Left lung (tissue), 4 donors: ENCODE measurements at regions not wholly inside any gene's neighbourhood (a gene's known extent, or its start where the extent isn't known, plus 50 kb on each side); places are given as distances from the start of the nearest gene placed in this dataset.
"Not testable (repeated sequence)": the region's sequence is repeated elsewhere in the genome, so short reads cannot be mapped to it uniquely, and the experiment has no call there.

Experiments
- ATAC-seq: fragments of 200-7000 bp; cut with Tn5 transposase; one replicate; pipeline ENCODE4 v1.9.1; 2020; ENCODE audit warnings: moderate library complexity
- DNase-seq, 4 donors: peaks; one replicate each; pipeline ENCODE4 v3.0.0-alpha.2; 2013 to 2020
- H3K27ac ChIP-seq, 2 donors: fragments of 200-600 bp; sonication (generic) in 1 of 2; one replicate each; pipeline versions ENCODE4 v1.5.0 to v1.8.0; 2020 to 2021
- H3K27me3 ChIP-seq, 2 donors: fragments of 200-600 bp; sonication (generic) in 1 of 2; one replicate each; pipeline versions ENCODE4 v1.5.0 to v1.8.0; 2020 to 2021
- H3K36me3 ChIP-seq, 2 donors: fragments of 200-600 bp; sonication (generic) in 1 of 2; one replicate each; pipeline versions ENCODE4 v1.5.0 to v1.8.0; 2020 to 2021
- H3K4me1 ChIP-seq, 2 donors: fragments of 200-600 bp; one replicate each; pipeline ENCODE4 v1.8.0; 2021
- H3K4me3 ChIP-seq, 2 donors: fragments of 200-600 bp; sonication (generic) in 1 of 2; one replicate each; pipeline versions ENCODE4 v1.5.0 to v1.8.0; 2020 to 2021; ENCODE audit warnings: mild to moderate bottlenecking in 1 of 2
- H3K9me3 ChIP-seq, 2 donors: fragments of 200-600 bp; sonication (generic) in 1 of 2; one replicate each; pipeline versions ENCODE4 v1.5.0 to v1.8.0; 2020 to 2021
- intact Hi-C, 2 donors: fragments of 100-400 bp; cut with DNase I; formaldehyde crosslinking; loops; one replicate each; pipeline versions ENCODE4 v1.11.2 to v1.14.2; 2022
- TF ChIP-seq, protein P1 (sequence below), 2 donors: fragments of 200-600 bp; sonication (generic) in 1 of 2; IDR thresholded peaks; one replicate each; pipeline versions ENCODE4 v1.5.0 to v1.8.0; 2021; ENCODE audit warnings: antibody characterized with exemption in 2 of 2
- donor health status: DM: no; HTN: yes; CAD: no.
- donor health status: DM: no; HTN: no; CAD: no.

DNA sequence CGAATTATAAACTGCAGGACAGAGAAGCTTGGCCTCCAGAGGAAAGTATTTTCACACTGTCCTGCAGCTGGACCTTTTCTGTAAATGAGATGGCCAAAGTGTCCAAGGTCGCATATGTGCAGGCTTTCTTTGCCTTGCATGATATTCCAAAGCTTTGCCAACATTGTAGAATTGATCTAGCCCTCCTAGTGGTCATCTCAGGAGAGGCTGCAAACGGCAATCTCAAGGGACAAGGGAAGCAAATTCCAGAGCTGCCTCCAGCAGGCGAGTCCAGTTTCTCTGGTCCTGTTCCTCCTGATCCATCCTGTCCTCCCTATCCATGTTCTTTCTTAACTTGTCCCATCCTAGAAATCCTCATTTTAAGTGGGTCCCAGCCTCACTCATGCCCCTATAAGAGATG, 373.4 kb upstream of the PCDH15 start:
- intact Hi-C loops = no loop called here
- DNase-seq = no peak
- Histone ChIP-seq H3K4me3 (no peak overlapping the region), H3K36me3 (no peaks in the 10 kb centered on the region), H3K27me3 (no peaks in the 10 kb centered on the region), H3K27ac (no peak overlapping the region), H3K9me3 (peaks cover 0 to 1% of the 10 kb centered on the region in 2 donors), H3K4me1 (no peaks in the 10 kb centered on the region)
- TF ChIP-seq, protein P1, sequence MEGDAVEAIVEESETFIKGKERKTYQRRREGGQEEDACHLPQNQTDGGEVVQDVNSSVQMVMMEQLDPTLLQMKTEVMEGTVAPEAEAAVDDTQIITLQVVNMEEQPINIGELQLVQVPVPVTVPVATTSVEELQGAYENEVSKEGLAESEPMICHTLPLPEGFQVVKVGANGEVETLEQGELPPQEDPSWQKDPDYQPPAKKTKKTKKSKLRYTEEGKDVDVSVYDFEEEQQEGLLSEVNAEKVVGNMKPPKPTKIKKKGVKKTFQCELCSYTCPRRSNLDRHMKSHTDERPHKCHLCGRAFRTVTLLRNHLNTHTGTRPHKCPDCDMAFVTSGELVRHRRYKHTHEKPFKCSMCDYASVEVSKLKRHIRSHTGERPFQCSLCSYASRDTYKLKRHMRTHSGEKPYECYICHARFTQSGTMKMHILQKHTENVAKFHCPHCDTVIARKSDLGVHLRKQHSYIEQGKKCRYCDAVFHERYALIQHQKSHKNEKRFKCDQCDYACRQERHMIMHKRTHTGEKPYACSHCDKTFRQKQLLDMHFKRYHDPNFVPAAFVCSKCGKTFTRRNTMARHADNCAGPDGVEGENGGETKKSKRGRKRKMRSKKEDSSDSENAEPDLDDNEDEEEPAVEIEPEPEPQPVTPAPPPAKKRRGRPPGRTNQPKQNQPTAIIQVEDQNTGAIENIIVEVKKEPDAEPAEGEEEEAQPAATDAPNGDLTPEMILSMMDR (IDR thresholded peaks at IDR 0.05) = no peak
- ATAC-seq = no peak

DNA sequence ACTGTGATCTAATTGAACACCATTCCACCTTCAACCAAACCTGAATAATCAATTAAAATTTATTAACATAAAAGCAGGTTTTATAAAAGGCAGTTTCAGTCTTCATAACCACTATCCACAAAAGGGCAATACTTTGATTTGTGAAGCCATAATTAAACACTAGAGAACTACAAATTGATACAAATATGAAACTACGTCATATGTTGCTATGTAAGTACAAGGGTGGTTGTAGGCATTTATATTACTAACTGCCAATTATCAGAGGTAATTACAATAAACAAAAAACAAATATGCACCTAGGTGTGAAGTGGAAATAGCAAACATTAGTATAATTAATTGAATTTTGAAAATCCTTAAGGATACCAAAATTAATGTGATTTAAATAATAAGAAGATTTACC, 368.5 kb upstream of the PCDH15 start:
- TF ChIP-seq, protein P1 (IDR thresholded peaks at IDR 0.05) = no peak
- H3K4me1 ChIP-seq = no peaks in the 10 kb centered on the region
- H3K4me3 ChIP-seq = no peak overlapping the region
- ATAC-seq (no peak), DNase-seq (no peak)
- H3K36me3 ChIP-seq = no peaks in the 10 kb centered on the region
- no peak overlapping the region for H3K27ac ChIP-seq
- no peaks in the 10 kb centered on the region for H3K9me3 ChIP-seq
- H3K27me3 ChIP-seq = no peaks in the 10 kb centered on the region
- intact Hi-C loops = no loop called here

DNA sequence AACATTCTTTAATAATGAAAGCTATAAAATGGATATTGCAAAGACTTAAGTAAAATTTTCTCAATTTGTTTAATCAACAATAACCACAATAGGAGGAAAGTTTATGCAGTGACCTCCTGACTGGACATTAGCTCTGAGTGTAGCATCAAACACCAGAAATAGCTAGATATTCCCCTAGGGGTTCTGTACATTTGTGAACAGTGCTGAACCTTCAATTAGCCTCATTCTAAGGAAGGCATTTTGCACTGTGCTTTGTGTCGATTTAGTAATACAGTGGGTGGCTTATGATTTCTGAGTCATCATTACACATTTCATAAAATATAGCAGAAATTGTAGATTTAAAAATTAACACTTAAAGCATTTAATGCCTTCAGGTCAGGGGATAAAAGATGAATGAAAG, 367.3 kb upstream of the PCDH15 start:
- H3K27me3 ChIP-seq = no peaks in the 10 kb centered on the region
- intact Hi-C loops = no loop called here
- DNase-seq (no peak), ATAC-seq (no peak)
- no peaks in the 10 kb centered on the region for H3K4me1 ChIP-seq
- H3K4me3 ChIP-seq = no peak overlapping the region
- no peaks in the 10 kb centered on the region for H3K9me3 ChIP-seq
- TF ChIP-seq, protein P1 (IDR thresholded peaks at IDR 0.05) = no peak
- no peaks in the 10 kb centered on the region for H3K36me3 ChIP-seq
- no peak overlapping the region for H3K27ac ChIP-seq

DNA sequence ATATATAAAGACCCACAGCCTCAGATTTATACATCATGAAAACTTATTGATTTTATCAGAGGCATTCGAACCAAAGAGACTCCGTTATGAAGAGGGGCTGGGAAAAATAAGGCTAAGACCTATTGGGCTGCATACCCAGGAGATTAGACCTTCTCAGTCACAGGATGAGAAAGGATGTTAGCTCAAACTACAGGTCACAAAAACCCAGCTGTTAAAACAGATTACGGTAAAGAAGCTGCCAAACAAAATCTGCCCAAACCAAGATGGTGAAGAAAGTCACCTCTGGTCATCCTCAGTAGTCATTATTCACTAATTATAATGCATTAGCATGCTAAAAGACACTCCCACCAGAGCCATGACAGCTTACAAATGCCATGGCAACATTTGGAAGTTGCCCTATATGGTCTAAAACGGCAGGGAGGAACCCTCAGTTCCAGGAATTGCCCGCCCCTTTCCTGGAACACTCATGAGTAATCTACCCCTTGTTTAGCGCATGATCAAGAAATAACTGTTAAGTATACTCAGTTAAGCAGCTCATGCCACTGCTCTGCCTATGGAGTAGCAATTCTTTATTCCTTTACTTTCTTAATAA, 362.5 kb upstream of the PCDH15 start:
- DNase-seq (no peak), ATAC-seq (no peak)
- Histone ChIP-seq H3K27me3 (no peaks in the 10 kb centered on the region), H3K36me3 (no peaks in the 10 kb centered on the region), H3K4me1 (no peaks in the 10 kb centered on the region), H3K9me3 (no peaks in the 10 kb centered on the region), H3K4me3 (no peak overlapping the region), H3K27ac (no peak overlapping the region)
- TF ChIP-seq, protein P1 (IDR thresholded peaks at IDR 0.05) = no peak
- intact Hi-C loops = no loop called here

DNA sequence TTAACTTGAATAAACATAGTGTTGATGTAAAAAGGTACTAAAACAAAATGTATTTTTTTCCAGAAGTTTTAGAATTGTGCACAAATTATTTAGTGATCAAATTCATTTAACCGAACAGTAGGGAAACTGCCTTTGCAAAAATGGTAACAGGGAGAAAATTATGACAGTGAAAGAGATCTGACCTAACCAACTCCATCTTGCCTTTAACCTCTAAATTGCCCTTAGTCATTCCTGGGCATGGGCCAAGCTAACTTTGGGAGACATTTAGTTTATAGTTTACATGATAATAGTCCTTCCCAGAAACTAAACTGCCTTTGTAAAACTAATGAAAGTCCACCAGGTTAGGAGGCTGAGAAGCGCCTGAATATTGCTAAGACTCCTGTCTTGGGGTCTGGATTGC, 361.3 kb upstream of the PCDH15 start:
- H3K27me3 ChIP-seq, DNase-seq, H3K4me1 ChIP-seq, H3K27ac ChIP-seq, H3K9me3 ChIP-seq, H3K36me3 ChIP-seq, H3K4me3 ChIP-seq, ATAC-seq, intact Hi-C loops: not testable (repeated sequence)

DNA sequence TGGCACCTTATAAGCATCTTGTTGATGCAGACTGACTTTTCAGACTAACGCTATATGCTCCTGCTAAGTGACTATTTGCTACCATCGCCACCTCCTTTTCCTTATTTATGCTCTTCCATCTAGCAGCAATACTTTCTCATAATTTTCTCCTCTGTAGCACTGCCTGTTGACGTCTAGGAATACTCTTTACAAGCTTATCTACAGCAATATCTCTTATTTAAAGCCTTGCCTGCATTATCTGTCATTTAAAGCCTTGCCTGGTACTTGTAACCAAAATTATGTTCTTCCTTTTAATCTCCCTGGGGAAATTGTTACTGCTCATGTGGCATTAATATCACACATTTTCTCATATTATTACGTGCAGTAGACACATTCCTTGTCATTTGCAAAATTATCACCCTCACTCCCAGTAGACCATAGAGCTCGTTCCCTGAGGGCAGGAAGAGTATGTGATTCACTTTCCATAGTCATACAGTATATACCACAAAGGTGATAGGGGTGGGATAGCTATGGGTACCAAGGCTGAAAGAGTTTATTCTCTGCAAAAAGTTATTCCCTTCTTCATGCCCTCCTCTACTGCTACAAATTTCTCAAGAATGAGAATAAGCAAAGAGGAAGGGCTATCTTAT, 359.7 kb upstream of the PCDH15 start:
- Histone ChIP-seq H3K4me1 (no peaks in the 10 kb centered on the region), H3K27me3 (no peaks in the 10 kb centered on the region), H3K27ac (no peak overlapping the region), H3K36me3 (no peaks in the 10 kb centered on the region), H3K4me3 (no peak overlapping the region), H3K9me3 (no peaks in the 10 kb centered on the region)
- intact Hi-C loops = no loop called here
- ATAC-seq (no peak), DNase-seq (no peak)
- TF ChIP-seq, protein P1 (IDR thresholded peaks at IDR 0.05) = no peak
